ENCODE measurements at regions not wholly inside any gene's neighbourhood (a gene's known extent, or its start where the extent isn't known, plus 50 kb on each side); places are given as distances from the start of the nearest gene placed in this dataset.

DNA sequence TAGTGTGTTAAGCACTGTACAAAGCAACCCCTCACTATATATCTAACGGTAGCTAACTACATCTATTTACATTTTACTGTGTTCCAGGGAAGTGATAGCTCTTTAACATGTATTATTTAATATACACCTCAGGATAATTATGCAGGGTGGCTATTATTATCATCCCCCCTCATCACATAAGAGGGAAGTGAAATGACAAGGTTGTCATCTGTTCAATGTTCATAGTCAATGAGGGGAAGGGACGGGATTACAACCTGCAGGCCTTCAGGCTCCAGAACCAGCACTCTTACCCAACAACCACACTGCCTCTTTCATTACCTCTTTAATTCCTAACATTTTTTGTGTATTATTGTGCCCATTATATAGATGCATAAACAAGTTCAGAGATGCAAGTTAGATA, 238.7 kb upstream of the ANO3 start:
- FAIRE-seq, result no peak
- H3K4me1 ChIP-seq (ENCODE audit: control insufficient read depth in 3 of 3, insufficient read depth in 2 of 3, low read depth in 1 of 3, low read length in 2 of 3), result no peaks in the 10 kb centered on the region
- H3K4me3 ChIP-seq (ENCODE audit: low read depth in 1 of 3, low read length in 3 of 3), result no peak overlapping the region
- DNase-seq, result no peak
- H3K9me3 ChIP-seq (ENCODE audit: control insufficient read depth in 2 of 2, insufficient read depth in 1 of 2, low read depth in 1 of 2, low read length in 1 of 2), result no peaks in the 10 kb centered on the region
- WGBS, 3 donors, result 83 to 96% (median 86%) methylated on average over 2 of the region's 2 CpGs
- no peaks in the 10 kb centered on the region for H3K27me3 ChIP-seq (ENCODE audit: control insufficient read depth in 3 of 3, insufficient read depth in 3 of 3, low read length in 3 of 3)
- no peak overlapping the region for H3K27ac ChIP-seq (ENCODE audit: low read depth in 1 of 3, low read length in 2 of 3)
- H3K36me3 ChIP-seq (ENCODE audit: control insufficient read depth in 3 of 3, insufficient read depth in 2 of 3, low read depth in 1 of 3, low read length in 3 of 3), result no peaks in the 10 kb centered on the region

DNA sequence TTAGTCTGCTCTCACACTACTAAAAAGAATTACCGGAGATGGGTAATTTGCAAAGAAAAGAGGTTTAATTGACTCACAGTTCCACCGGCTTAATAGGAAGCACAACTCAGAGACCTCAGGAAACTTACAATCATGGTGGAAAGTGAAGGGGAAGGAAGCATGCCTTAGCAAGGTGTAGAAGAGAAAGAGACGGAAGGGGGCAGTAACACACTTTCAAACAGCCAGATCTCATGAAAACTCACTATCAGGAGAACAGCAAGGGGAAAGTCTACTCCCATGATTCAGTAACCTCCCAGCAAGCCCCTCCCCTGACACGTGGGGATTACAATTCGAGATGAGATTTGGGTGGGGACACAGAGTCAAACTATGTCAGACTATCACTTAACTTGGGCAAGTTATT, 236.6 kb upstream of the ANO3 start:
- H3K36me3 ChIP-seq (ENCODE audit: control insufficient read depth in 3 of 3, insufficient read depth in 2 of 3, low read depth in 1 of 3, low read length in 3 of 3), result no peaks in the 10 kb centered on the region
- WGBS, 3 donors, result 62 to 67% (median 63%) methylated on average over 5 of the region's 5 CpGs
- no peak overlapping the region for H3K27ac ChIP-seq (ENCODE audit: low read depth in 1 of 3, low read length in 2 of 3)
- no peak for FAIRE-seq
- no peak overlapping the region for H3K4me3 ChIP-seq (ENCODE audit: low read depth in 1 of 3, low read length in 3 of 3)
- no peaks in the 10 kb centered on the region for H3K4me1 ChIP-seq (ENCODE audit: control insufficient read depth in 3 of 3, insufficient read depth in 2 of 3, low read depth in 1 of 3, low read length in 2 of 3)
- no peaks in the 10 kb centered on the region for H3K27me3 ChIP-seq (ENCODE audit: control insufficient read depth in 3 of 3, insufficient read depth in 3 of 3, low read length in 3 of 3)
- no peak for DNase-seq
- H3K9me3 ChIP-seq (ENCODE audit: control insufficient read depth in 2 of 2, insufficient read depth in 1 of 2, low read depth in 1 of 2, low read length in 1 of 2), result no peaks in the 10 kb centered on the region

DNA sequence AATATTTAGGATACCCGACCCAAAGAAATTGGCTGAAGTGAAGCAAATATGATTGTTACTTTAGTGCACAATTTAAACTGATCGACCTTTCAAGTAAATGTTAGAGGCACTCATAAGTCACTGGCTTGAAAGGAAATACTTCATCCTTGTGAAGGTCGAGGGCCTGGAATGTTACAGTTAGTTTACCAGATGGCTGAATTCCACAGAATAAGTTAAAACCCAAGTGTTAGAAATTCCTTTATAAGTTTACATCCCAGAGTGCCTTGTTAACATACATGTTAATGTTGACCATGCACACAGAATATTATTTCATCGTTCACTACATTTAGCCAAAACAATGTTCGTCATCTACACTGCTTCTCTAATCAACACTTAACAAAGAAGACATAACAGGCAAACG, 235.5 kb upstream of the ANO3 start:
- WGBS, 3 donors, result 61 to 72% (median 67%) methylated on average over 6 of the region's 6 CpGs
- no peak overlapping the region for H3K27ac ChIP-seq (ENCODE audit: low read depth in 1 of 3, low read length in 2 of 3)
- no peak for FAIRE-seq

DNA sequence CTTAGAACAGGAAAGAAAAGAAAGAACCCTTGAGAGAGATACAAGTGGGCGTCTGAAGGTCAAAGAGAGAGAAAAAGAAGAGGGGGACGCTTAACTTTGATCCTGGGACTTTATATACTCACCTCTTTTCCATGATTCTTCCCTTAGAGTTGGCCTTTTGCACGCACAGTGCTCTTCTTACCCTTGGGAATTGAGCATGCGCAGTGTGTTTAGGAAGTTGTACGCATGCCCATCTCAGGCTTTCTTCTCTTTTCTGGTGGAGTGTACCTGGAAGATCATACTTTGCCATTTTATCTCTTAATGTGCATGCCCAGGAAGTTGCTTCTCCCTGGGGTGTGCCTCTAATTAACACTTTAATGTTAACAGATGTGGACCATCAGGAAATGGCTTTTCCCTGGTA, 229.6 kb upstream of the ANO3 start:
- Histone ChIP-seq H3K4me3 (ENCODE audit: low read depth in 1 of 3, low read length in 3 of 3) (no peak overlapping the region), H3K27ac (ENCODE audit: low read depth in 1 of 3, low read length in 2 of 3) (no peak overlapping the region), H3K9me3 (ENCODE audit: control insufficient read depth in 2 of 2, insufficient read depth in 1 of 2, low read depth in 1 of 2, low read length in 1 of 2) (no peaks in the 10 kb centered on the region), H3K36me3 (ENCODE audit: control insufficient read depth in 3 of 3, insufficient read depth in 2 of 3, low read depth in 1 of 3, low read length in 3 of 3) (no peaks in the 10 kb centered on the region), H3K4me1 (ENCODE audit: control insufficient read depth in 3 of 3, insufficient read depth in 2 of 3, low read depth in 1 of 3, low read length in 2 of 3) (no peaks in the 10 kb centered on the region), H3K27me3 (ENCODE audit: control insufficient read depth in 3 of 3, insufficient read depth in 3 of 3, low read length in 3 of 3) (no peaks in the 10 kb centered on the region)
- DNase-seq, result no peak
- 80 to 89% (median 83%) methylated on average over 5 of the region's 5 CpGs for WGBS, 3 donors
- FAIRE-seq, result no peak

More for the DNA sequence above, 235.5 kb upstream of the ANO3 start:
- no peak overlapping the region for H3K4me3 ChIP-seq (ENCODE audit: low read depth in 1 of 3, low read length in 3 of 3)
- H3K27me3 ChIP-seq (ENCODE audit: control insufficient read depth in 3 of 3, insufficient read depth in 3 of 3, low read length in 3 of 3), result no peaks in the 10 kb centered on the region
- no peaks in the 10 kb centered on the region for H3K36me3 ChIP-seq (ENCODE audit: control insufficient read depth in 3 of 3, insufficient read depth in 2 of 3, low read depth in 1 of 3, low read length in 3 of 3)
- no peak for DNase-seq
- no peaks in the 10 kb centered on the region for H3K9me3 ChIP-seq (ENCODE audit: control insufficient read depth in 2 of 2, insufficient read depth in 1 of 2, low read depth in 1 of 2, low read length in 1 of 2)
- H3K4me1 ChIP-seq (ENCODE audit: control insufficient read depth in 3 of 3, insufficient read depth in 2 of 3, low read depth in 1 of 3, low read length in 2 of 3), result no peaks in the 10 kb centered on the region

DNA sequence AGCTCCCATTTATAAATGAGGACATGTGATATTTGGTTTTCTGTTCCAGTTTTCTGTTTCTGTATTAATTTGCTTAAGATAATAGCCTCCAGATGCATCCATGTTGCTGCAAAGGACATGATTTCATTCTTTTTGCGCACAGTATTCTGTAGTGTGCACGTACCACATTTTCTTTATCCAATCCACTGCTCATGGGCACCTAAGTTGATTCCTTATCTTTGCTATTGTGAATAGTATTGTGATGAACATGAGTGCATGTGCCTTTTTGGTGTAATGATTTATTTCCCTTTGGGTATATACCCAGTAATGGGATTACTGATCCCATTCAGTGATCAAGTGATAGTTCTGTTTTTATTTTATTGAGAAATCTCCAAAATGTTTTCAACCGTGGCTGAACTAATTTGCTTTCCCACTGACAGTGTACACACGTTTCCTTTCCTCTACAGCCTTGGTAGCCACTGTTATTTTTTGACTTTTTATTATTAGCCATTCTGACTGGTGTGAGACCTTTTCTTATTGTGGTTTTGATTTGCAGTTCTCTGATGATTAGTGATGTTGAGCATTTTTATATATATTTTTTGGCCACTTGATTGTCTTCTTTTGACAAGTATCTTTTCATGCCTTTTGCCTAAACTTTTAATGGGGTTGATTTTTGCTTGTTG, 226.0 kb upstream of the ANO3 start:
- FAIRE-seq, result no peak
- Histone ChIP-seq H3K4me1 (ENCODE audit: control insufficient read depth in 3 of 3, insufficient read depth in 2 of 3, low read depth in 1 of 3, low read length in 2 of 3) (no peaks in the 10 kb centered on the region), H3K4me3 (ENCODE audit: low read depth in 1 of 3, low read length in 3 of 3) (no peak overlapping the region), H3K27me3 (ENCODE audit: control insufficient read depth in 3 of 3, insufficient read depth in 3 of 3, low read length in 3 of 3) (no peaks in the 10 kb centered on the region), H3K9me3 (ENCODE audit: control insufficient read depth in 2 of 2, insufficient read depth in 1 of 2, low read depth in 1 of 2, low read length in 1 of 2) (no peaks in the 10 kb centered on the region), H3K27ac (ENCODE audit: low read depth in 1 of 3, low read length in 2 of 3) (no peak overlapping the region), H3K36me3 (ENCODE audit: control insufficient read depth in 3 of 3, insufficient read depth in 2 of 3, low read depth in 1 of 3, low read length in 3 of 3) (no peaks in the 10 kb centered on the region)
- DNase-seq, result no peak
- WGBS, 3 donors, result 77 to 84% (median 81%) methylated on average over 4 of the region's 4 CpGs

DNA sequence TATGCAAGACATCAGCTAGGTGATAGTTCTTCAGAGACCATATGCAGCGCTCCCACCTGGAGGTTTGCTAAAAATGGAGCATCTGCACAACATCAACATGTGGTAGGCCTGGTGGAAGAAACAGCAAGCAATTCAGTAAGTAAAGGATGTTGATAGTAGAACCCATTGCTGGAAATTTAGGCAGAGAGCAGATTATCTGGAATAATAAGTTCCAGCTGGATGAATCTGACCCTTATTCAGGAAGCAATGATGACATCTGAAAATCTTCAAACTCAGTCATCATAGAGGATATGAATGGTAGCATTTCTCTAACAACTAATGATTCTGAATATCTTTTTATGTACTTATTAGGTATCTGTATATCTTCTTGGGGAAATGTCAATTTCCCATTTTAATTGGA, 225.2 kb upstream of the ANO3 start:
- H3K9me3 ChIP-seq (ENCODE audit: control insufficient read depth in 2 of 2, insufficient read depth in 1 of 2, low read depth in 1 of 2, low read length in 1 of 2), result no peaks in the 10 kb centered on the region
- H3K36me3 ChIP-seq (ENCODE audit: control insufficient read depth in 3 of 3, insufficient read depth in 2 of 3, low read depth in 1 of 3, low read length in 3 of 3), result no peaks in the 10 kb centered on the region
- no peak overlapping the region for H3K27ac ChIP-seq (ENCODE audit: low read depth in 1 of 3, low read length in 2 of 3)
- no peaks in the 10 kb centered on the region for H3K27me3 ChIP-seq (ENCODE audit: control insufficient read depth in 3 of 3, insufficient read depth in 3 of 3, low read length in 3 of 3)
- no peak for FAIRE-seq
- DNase-seq, result no peak
- H3K4me3 ChIP-seq (ENCODE audit: low read depth in 1 of 3, low read length in 3 of 3), result no peak overlapping the region
- 82 to 93% (median 91%) methylated on average over 1 of the region's 1 CpG for WGBS, 3 donors
- H3K4me1 ChIP-seq (ENCODE audit: control insufficient read depth in 3 of 3, insufficient read depth in 2 of 3, low read depth in 1 of 3, low read length in 2 of 3), result no peaks in the 10 kb centered on the region

DNA sequence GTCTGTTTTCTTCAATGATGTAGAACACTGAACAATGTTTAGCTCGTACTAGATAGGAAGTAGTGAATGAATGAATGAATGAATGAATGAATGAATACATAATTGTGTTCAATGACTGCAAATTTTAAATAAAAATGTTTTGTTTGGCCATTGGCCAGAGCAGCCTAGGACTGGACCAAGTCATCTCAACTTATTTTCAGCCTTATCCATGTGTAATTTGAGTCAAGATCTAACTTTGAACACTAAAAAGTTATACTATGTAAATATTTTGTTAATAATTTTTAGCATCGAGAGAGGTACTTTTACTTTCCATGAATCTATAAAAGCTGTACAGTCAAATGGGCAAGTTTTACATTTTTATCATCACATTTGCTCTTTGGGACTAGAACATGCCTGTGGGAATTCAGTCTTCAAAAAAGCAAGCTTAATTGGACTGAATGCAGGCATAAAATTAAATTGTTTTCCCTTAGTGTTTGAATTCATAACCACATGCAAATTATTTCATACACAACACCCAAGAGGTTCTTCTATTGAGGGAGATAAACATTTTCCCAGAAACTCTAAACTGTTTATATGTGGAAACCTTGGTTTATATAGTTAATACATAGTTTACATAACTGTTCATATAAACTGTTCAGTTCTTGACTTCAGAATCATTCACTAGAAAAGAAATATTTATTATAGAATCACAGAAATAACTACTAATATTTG, 222.1 kb upstream of the ANO3 start:
- H3K27me3 ChIP-seq (ENCODE audit: control insufficient read depth in 3 of 3, insufficient read depth in 3 of 3, low read length in 3 of 3), result no peaks in the 10 kb centered on the region
- FAIRE-seq (no peak), DNase-seq (no peak)
- no peaks in the 10 kb centered on the region for H3K36me3 ChIP-seq (ENCODE audit: control insufficient read depth in 3 of 3, insufficient read depth in 2 of 3, low read depth in 1 of 3, low read length in 3 of 3)
- WGBS, 3 donors, result 61 to 64% (median 62%) methylated on average over 2 of the region's 2 CpGs
- H3K4me1 ChIP-seq (ENCODE audit: control insufficient read depth in 3 of 3, insufficient read depth in 2 of 3, low read depth in 1 of 3, low read length in 2 of 3), result no peaks in the 10 kb centered on the region
- no peak overlapping the region for H3K27ac ChIP-seq (ENCODE audit: low read depth in 1 of 3, low read length in 2 of 3)
- peaks cover 0 to 3% of the 10 kb centered on the region in 2 donors for H3K9me3 ChIP-seq (ENCODE audit: control insufficient read depth in 2 of 2, insufficient read depth in 1 of 2, low read depth in 1 of 2, low read length in 1 of 2)
- H3K4me3 ChIP-seq (ENCODE audit: low read depth in 1 of 3, low read length in 3 of 3), result no peak overlapping the region

DNA sequence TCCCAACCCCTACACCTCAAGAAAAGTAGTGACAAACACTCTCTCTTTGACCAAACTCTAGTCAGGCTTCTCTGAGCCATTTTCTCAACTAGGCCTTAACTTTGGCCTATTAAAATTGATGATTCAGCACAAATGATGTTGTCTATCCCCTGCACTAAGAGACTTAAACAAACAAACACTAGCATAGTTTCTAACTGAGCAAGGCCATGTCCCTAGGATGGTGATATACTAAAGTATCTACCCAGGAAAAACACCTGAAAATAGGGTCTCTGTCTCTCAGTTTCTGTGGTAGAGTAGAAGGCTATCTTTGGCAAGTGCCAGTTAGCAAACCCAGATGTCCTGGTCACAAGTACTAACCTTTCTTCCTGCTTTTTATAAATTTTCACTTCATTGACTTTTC, 219.7 kb upstream of the ANO3 start:
- no peak for DNase-seq
- FAIRE-seq, result no peak
- H3K27ac ChIP-seq (ENCODE audit: low read depth in 1 of 3, low read length in 2 of 3), result no peak overlapping the region
- no peaks in the 10 kb centered on the region for H3K36me3 ChIP-seq (ENCODE audit: control insufficient read depth in 3 of 3, insufficient read depth in 2 of 3, low read depth in 1 of 3, low read length in 3 of 3)
- peaks cover 0 to 3% of the 10 kb centered on the region in 2 donors for H3K9me3 ChIP-seq (ENCODE audit: control insufficient read depth in 2 of 2, insufficient read depth in 1 of 2, low read depth in 1 of 2, low read length in 1 of 2)
- H3K27me3 ChIP-seq (ENCODE audit: control insufficient read depth in 3 of 3, insufficient read depth in 3 of 3, low read length in 3 of 3), result no peaks in the 10 kb centered on the region
- H3K4me3 ChIP-seq (ENCODE audit: low read depth in 1 of 3, low read length in 3 of 3), result no peak overlapping the region
- H3K4me1 ChIP-seq (ENCODE audit: control insufficient read depth in 3 of 3, insufficient read depth in 2 of 3, low read depth in 1 of 3, low read length in 2 of 3), result no peaks in the 10 kb centered on the region

DNA sequence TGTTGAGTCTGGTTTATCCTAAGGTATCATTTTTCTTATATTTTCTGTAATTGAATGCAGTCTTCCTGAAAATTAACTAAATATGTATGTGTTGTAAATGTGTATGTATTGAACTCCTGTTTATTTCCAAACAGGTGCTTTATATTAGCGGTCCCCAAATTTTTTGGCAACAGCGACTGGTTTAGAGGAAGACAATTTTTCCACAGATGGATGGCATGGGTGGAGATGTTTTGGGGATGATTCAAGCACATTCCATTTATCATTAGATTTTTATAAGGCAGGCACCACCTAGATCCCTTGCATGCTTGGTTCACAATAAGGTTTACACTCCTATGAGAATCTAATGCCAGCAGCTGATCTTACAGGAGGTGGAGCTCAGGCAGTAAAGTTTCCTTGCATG, 210.5 kb upstream of the ANO3 start:
- 86 to 98% (median 92%) methylated on average over 2 of the region's 2 CpGs for WGBS, 3 donors
- Histone ChIP-seq H3K9me3 (ENCODE audit: control insufficient read depth in 2 of 2, insufficient read depth in 1 of 2, low read depth in 1 of 2, low read length in 1 of 2) (no peaks in the 10 kb centered on the region), H3K4me1 (ENCODE audit: control insufficient read depth in 3 of 3, insufficient read depth in 2 of 3, low read depth in 1 of 3, low read length in 2 of 3) (no peaks in the 10 kb centered on the region), H3K4me3 (ENCODE audit: low read depth in 1 of 3, low read length in 3 of 3) (no peak overlapping the region), H3K27ac (ENCODE audit: low read depth in 1 of 3, low read length in 2 of 3) (no peak overlapping the region), H3K27me3 (ENCODE audit: control insufficient read depth in 3 of 3, insufficient read depth in 3 of 3, low read length in 3 of 3) (no peaks in the 10 kb centered on the region), H3K36me3 (ENCODE audit: control insufficient read depth in 3 of 3, insufficient read depth in 2 of 3, low read depth in 1 of 3, low read length in 3 of 3) (no peaks in the 10 kb centered on the region)
- DNase-seq (no peak), FAIRE-seq (no peak)
